Activated CD4-positive, CD25-positive, alpha-beta regulatory T cell (primary cell): ENCODE measurements at regions not wholly inside any gene's neighbourhood (a gene's known extent, or its start where the extent isn't known, plus 50 kb on each side); places are given as distances from the start of the nearest gene placed in this dataset.

ENCODE experiments used
- DNase-seq, 4 experiments: peaks; one replicate each; lab custom pipeline; 2025; lab: John Stamatoyannopoulos, UW

DNA sequence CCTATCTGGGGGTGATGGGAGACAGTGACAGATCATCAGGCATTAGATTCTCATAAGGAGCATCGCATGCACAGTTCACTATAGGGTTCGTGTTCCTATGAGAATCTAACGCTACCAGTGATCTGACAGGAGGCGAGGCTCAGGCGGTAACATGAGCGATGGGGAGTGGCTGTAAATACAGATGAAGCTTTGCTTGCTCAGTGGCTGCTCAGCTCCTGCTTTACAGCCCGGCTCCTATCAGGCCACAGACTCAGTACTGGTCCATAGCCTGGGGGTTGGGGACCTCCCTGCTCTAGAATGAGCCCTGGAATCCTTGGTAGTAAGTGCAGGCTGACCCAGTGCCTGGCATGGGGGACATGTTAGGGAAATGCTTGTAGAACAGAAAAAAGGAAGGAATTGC lies 426.0 kb downstream of the TYW1 start:
- no peak for DNase-seq

DNA sequence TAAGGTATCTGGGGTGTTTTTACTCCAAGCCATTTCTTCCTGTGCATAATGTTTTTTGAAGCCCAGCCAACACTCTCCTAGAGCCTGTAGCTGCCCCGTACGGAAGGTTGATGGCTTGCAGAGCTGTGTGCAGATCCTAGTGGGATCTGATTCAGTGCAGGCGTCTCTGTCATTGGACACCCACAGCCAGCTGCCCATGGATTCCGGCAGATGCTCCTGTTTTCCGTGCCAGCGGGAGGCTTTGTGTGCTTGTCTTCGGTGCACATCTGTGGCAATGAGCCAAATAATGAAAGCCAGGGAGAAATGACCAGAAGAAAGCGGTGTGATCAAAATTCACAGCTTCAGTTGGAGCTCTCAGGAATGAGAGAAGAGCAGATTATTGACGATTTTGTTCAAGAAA lies 426.4 kb downstream of the TYW1 start:
- no peak for DNase-seq

DNA sequence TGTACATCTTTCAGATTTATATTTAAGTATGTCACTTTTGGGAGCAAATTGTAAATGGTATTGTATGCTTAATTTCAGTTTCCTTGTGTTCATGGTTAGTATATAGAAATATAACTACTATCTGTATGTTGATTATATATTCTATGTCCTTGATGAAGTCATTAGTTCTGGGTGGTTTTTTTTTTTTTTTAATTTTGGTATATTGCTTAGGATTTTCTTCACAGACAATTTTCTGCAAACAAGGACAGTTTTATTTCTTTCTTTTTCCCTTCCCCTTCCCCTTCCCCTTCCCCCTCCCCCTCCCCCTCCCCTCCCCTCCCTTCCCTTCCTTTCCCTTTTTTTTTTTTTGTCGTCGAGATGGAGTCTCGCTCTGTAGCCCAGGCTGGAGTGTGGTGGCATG lies 430.0 kb downstream of the TYW1 start:
- DNase-seq: no peak

DNA sequence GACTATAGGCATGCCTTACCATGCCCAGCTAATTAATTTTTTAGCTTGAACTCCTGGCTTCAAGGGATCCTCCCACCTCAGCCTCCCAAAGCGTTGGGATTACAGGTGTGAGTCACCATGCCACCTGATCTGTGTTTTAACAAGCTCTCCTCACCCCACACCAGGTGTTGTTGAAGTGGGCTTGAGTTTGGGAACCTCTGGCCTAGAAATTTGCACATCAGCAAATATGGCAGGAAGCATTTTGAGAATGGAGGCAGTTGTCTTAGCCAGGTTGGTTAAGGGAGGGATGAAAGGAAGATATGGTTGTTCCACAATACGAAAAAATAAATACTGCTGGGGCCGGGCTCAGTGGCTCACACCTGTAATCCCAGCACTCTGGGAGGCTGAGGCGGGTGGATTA lies 433.1 kb downstream of the TYW1 start:
- DNase-seq: no peak

DNA sequence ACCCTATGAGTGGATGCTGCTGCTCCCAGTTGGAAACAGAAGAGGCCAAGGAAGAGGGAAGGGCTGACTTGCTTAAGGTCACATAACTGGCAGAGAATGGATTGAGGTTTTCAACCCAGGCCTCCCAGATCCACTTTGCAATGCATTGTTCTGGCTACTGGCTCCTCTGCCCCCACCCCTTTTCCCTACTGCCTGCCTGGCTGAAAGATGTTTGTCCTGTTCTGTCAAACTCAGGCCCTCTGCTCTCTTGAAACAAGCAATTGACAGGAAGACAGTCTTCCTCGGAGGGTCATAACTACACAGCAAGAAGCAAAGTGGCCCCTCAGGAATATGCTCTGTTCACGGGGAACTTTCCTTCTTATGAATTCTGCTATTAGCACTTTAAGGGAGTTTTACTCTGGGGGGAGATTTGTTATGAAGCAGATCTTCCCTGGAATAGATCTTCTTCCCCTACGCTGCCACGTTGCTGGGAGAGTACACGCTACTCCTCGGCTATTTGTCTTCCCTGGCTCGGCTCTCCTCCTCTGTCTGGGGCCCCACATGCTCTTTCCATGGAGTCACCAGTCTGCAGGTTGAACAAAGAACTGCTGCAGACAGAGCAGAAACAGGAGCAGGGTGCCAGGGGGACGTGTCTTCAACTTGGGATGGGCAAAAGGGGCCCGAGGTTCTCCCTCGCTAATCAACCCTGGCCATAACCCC lies 436.1 kb downstream of the TYW1 start:
- DNase-seq: no peak

DNA sequence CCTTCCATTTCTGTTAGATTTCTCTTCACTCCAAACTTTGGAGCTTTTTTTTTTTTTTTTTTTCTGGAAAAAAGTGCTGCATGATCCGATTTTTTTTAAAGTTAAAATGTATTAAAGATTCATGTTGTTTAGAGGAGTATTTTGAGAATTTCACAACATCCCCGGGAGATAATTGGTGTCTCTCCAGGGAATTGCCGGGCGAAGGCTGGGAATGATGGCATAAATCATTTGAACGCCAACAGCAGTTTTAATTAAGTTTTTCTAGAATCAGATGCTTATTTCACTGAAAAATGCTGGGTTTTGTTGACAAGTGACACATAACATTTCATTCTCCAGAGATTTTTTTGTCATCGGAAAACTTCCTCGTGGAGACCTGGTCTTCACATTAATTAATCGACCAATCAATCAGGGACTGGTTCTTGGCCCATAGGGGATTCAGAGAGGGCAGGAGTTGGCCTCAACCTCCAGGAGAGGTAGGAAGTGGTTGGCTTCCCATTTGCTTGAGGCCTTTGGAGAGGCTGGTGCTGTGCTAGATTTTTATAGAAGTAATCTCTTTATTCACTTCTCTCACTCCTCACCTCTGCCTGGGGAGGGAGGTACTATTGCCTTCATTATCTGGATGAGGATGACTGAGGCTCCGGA lies 439.4 kb downstream of the TYW1 start:
- DNase-seq: no peak

DNA sequence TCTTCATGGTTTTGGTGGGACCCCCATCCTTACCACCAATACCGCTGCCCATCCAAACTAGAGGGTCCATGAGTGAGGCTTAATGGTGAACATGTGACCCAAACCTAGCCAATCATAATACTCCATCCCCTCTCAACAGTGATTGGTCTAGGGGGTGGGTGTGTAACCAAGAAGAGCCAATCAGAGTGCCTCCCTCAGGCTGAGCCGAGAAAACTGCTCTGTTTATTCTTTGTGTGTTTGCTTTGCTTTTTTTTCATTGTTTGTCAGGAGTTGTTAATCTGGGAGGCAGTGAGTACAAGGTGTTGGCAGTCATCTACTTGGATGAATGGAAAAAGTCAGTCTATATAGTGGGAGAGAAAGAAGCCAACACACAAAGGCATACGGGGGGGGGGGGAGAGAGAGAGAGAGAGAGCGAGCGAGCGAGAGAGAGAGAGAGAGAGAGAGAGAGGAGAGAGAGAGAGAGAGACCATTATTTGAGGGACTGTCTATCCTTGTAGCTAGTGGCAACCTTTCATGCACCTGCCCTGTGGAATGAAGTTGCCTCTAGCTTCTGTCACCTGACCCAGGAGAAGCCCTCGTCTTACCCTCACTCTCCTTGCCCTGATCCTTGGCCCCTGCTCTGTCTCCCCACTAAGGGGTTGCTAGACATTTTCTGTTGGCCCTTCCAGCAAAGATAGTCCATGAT lies 441.7 kb downstream of the TYW1 start:
- no peak for DNase-seq

DNA sequence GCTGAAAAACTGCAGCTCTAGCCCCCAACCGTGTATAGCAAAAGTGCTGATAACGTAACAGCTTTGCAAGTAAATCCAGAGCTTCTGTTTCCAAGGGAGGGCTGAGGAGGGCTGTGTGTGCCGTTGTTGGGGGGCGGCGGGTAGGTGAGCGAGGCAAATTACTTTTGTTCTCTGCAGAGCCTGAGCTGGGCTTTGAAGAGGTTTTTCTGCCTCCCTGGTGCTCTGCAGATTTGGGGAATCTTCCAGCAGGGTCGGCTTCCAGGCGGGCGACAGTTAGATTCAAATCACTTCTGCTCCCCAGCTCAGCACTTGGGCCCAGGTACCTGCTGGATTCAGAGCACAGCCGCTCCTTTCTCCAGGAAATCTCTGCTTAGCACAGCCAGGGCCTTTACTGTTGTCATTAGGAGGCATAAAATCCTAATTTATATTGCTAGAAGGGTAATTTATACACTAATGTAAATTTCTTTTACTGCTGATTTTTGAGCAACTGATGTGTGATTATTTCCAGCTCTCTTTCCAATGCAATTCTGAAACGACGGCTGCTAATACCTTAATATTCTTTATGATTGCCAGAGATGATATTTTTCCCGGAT lies 442.4 kb downstream of the TYW1 start:
- no peak for DNase-seq

DNA sequence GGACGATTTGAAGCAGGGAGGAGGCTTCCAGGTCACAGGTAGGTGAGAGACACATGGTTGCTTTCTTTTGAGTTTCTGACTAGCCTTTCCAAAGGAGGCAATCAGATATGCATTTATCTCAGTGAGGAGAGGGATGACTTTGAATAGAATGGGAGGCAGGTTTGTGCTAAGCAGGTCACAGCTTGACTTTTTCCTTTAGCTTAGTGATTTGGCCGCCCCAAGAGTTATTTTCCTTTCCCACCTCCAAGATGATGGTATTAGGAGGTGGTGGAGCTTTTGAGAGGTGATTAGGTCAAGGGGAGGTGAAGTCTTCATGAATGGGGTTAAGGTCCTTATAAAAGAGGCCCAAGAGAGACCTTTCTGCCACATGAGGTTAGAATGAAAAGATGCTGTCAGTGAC lies 443.7 kb downstream of the TYW1 start:
- DNase-seq: no peak

DNA sequence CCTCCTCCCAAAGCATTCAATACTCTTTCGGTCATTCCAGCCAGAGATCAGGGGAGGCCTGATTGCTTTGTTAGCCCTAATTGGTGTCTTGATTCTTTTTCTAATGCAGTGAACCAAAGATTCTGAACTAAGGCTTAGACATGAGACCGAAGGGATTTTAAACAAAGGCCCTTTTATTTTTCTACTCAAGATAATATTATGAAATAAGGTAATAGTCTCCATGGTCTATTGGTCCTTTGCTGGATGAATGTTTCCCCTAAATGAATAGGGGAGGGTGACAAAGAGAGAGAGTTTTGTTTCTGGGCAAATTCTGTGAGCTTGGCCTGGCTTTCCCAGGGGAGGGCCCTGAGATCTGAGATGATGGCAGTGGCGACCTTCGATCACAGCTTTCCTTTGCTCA lies 449.1 kb downstream of the TYW1 start:
- no peak for DNase-seq

DNA sequence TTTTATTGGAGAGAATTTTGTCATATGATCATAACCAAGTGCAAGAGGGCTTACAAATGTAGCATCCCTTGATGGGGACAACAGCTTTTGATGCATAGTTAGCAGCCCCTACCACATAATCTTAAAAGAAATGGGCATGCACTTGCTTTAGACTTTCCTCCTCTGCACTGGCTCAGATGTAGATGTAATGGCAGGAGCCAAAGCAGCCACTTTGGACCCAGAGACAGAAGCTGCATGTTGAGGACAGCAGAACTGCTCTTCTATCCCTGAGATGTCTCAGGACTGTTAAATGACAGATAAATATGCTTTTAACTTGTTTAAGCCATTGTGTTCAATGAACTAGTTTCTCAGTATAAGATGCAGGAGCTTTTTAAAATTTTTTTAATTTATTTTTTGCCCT lies 450.7 kb downstream of the TYW1 start:
- no peak for DNase-seq

DNA sequence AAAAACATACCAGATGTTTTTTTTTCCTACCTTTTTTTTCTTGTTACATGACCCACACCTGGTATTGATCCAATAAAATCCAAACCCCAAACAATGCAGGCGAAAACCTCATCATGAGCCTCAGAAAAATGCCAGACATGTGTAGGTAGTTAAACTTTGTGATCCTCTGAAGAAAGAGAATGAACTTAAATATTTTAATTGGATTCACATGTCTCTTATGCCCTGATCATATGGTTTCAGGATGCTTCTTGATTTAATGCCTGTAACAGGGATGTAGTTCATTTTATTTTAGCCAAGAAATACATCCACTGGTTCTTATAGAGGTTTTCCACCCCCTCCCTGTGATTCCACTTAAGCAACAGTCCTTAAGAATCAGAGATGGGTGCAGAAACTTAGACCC lies 451.6 kb downstream of the TYW1 start:
- no peak for DNase-seq

DNA sequence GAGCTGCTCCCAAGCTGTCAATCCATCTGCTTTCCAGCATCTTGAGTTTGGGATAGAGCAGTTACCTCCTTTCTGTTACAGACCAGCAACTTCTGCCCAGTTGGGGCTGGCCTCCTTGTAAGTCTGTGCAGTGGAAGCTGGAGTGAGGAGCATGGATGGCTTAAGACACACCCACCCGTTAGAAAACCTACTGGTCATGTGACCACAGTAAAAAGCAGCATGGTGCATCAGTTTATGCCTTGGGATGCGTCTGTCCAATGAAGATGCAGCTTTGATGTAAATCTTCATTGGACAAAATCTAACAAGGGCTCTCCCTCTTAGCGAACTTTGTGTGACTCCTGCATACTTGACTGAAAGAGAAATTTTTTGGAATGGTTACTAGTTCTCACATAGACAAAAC lies 453.5 kb downstream of the TYW1 start:
- no peak for DNase-seq

DNA sequence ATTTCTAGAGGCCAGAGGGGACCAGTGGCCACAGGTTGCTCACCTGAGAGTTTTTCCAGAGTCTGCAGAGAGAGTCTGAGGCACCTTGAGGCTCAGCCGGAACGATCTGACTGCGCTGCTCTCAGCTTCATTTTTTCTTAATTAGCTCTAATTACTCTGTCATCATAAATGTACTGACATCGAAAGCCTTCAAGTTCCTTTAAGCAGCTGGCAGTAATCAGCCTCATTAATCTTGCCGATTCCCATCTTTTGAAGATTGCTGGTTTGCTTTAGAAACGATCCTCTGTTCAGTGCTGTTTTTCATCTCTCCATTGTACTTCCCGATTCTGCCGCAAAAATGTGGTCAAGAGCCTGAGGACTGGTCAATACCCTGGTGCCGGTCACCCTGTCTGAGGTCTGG lies 454.7 kb downstream of the TYW1 start:
- DNase-seq: no peak

DNA sequence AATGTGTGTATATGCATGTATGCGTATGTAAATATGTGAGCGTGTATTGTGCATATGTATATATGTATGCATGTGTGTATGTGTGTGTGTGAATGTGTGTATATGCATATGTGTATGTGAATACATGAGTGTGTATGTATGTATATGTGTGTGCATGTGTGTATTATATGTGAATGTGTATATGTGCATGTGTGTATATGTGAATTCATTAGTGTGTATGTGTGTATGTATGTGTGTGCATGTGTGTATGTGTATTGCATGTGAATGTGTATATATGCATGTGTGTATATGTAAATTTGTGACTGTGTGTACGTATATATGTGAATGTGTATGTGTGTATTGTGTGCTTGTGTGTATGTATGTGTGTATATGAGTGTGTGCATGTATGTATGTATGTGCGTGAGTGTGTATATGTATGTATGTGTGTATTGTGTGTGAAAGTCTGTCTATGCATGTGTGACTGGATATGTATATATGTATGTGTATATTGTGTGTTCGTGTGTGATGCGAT lies 455.9 kb downstream of the TYW1 start:
- no peak for DNase-seq

DNA sequence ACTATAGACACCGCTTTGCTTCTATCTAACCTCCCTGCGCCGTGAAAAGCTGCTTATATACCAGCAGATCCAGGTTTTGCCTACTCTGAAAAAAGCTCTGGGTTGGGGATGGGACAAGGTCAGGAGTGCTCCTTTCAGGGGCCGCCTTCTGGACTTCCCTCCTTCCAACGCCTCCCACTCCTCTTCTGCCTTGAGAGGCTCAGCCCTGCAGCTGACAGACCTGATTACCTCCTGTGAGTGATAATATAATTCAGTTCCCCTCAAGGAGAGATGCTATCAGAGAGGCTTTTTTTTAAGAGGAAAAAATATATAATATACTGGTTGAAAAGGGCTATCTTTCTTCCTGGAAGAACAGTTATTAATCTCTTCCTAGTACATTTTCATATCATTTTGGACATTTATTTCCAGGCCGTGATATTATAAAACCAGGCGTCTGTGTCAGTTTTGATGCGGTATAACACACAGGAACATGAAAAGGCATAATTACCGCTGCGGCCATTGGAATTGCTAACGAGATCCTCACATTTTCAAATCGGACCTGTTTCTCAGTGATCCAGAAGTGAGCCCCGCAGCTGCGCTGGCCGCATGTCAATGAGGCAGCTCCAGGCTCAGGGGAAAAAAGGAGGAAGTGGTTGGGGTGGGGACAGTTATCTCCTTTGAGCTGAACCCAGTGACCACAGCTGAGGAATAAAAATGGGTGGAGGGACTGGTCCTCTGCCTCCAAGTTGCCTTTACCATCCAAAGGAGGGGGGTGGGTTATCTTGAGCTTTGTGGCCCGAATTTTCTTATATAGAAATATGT lies 457.1 kb downstream of the TYW1 start:
- DNase-seq: no peak

DNA sequence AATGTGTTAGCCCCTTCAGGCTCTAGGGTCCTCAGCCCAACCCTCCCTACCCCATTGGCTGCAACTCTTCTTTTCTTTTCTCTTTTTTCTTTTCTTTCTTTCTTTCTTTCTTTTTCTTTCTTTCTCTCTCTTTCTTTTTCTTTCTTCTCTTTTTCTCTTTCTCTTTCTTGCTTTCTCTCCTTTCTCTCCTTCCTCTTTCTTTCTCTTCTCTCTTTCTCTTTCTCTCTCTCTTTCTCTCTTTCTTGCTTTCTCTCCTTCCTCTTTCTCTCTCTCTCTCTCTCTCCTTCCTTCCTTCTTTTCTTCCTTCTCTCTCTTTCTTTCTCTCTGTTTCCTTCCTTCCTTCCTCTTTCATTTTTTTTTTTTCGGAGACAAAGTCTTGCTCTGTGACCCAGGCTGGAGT lies 458.9 kb downstream of the TYW1 start:
- DNase-seq: no peak

DNA sequence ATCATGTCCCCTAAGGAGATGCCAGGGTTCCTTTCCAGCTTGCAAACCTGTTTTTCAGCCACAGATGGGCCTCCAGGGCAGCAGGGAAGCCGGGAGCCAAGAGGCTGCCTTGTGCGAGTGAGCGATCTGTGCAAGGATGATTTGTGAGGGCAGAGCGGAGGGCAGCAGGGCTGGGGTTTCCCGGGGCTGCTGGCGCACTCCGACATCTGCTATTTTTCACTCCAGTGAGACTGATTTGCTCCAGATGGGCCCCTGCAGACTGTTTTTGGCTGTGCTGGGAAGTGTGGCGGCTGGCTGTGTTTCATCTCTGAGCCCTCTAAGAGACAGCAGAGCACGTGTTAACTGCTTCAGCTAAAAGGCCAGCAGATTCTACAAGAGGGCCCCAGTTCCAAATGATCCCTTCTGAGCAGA lies 466.2 kb downstream of the TYW1 start:
- no peak for DNase-seq

DNA sequence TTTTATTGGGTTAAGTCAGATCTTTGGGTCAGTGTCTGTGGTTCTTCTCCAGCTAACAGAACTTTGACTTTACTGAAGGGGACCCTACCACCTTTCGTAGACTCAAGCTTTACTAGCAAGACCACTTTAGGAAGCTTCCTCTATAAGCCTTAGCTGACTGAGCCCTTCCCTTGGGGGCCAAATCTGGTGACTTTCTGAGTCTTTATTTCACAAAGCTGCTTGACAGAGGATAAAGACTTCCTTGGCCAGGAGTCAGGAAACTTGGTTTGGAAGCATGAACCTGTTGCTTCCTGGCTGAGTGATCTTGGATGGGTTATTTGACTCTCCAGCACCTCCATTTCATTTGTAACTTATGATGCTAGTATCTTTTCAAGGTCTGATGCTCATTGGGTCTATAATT lies 466.7 kb downstream of the TYW1 start:
- DNase-seq: no peak

DNA sequence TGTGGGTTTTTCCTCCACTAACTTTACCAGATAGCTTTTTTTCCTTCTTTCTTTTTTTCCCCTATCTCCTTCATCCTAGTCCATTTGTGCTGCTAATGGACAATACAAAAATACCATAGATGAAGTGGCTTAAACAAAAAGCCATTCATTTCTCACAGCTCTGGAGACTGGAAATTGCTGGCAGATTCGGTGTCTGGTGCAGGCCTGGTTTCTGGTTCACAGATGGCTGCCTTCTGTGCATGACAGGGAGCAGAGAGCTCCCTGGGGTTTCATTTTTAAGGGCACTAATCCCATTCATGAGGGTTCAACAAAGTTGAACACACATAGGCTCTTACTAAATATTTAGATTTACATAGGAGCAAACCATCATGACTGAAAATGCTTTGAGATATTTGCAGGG lies 467.4 kb downstream of the TYW1 start:
- no peak for DNase-seq

DNA sequence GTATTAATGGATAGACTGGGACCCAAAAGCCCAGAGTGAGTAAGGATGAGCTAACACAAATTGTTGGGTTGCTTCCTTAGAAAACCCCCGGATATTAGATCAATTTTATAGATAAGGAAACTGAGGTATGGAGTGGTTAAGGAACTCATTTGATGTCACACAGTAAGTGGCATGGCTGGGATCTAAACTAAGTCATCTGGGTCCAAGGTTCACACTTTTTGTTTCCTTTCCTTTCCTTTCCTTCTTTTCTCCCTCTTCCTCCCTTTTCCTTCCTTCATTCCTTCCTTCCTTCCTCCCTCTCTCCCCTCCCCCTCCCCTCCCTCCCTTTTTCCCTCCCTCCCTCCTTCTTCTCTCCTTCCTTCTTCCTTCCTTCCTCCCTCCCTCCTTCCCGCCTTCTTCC lies 469.5 kb downstream of the TYW1 start:
- DNase-seq: no peak

DNA sequence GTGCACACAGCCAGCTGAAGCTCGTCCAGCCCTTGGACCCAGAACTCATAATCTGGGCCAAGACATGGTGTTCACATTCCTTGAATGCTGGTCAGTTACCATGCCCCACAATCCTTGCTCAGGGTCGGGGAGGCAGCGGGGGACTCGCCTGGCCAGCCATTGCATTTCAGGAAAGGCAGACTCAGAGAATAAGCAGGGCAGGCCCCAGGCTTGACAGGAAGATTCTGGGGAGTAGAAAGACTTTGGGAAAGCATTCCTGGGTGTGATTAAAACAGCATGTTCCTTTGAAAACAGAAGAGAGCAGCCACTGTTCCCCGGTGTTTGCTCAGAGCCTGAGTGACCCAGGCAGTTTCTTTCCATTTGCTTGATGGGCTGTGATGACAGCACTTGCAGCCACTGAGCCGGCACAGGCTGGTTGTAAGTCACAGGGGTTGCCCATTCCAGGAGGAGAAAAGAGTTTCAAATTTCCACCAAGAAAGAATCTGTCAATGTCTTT lies 473.7 kb downstream of the TYW1 start:
- DNase-seq: no peak
